ENCODE measurements at regions not wholly inside any gene's neighbourhood (a gene's known extent, or its start where the extent isn't known, plus 50 kb on each side); places are given as distances from the start of the nearest gene placed in this dataset.
A peak's percentile ranks its signal among the peaks of the same experiment; 100 is the strongest.

DNA sequence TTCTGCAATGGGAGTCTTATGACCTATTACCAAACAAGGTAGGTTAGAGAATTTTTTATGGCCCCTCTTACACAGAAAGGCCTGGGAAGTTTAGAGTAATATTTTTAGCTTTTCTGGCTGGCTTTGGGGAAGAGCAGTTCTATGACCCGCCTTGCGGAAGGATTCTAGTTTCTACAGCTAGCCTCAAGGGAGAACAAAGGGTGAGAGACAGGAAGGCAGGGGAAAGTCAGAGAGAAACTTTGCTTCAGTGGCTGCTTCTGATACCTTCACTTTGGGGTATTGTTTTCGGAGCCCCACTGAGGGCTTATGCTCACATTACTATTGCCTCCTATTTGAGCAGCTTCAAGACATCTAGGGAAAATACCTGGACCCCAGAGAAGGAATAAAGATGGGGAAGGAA is 80.7 kb upstream of the NUDT4 start:
- Histone ChIP-seq H3K9me3 (no peaks in the 10 kb centered on the region), H3K27me3 (no peaks in the 10 kb centered on the region), H3K4me3 (no peak overlapping the region), H3K4me1 (peaks cover under 1 to 14% of the 10 kb centered on the region in 2 donors), H3K36me3 (no peaks in the 10 kb centered on the region), H3K27ac (no peak overlapping the region)
- TF ChIP-seq, protein P1, sequence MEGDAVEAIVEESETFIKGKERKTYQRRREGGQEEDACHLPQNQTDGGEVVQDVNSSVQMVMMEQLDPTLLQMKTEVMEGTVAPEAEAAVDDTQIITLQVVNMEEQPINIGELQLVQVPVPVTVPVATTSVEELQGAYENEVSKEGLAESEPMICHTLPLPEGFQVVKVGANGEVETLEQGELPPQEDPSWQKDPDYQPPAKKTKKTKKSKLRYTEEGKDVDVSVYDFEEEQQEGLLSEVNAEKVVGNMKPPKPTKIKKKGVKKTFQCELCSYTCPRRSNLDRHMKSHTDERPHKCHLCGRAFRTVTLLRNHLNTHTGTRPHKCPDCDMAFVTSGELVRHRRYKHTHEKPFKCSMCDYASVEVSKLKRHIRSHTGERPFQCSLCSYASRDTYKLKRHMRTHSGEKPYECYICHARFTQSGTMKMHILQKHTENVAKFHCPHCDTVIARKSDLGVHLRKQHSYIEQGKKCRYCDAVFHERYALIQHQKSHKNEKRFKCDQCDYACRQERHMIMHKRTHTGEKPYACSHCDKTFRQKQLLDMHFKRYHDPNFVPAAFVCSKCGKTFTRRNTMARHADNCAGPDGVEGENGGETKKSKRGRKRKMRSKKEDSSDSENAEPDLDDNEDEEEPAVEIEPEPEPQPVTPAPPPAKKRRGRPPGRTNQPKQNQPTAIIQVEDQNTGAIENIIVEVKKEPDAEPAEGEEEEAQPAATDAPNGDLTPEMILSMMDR (IDR thresholded peaks at IDR 0.05), result no peak
- no peak for DNase-seq (ENCODE audit: low spot score in 2 of 2)
- intact Hi-C loops (cut with DNase I), result no loop called here

DNA sequence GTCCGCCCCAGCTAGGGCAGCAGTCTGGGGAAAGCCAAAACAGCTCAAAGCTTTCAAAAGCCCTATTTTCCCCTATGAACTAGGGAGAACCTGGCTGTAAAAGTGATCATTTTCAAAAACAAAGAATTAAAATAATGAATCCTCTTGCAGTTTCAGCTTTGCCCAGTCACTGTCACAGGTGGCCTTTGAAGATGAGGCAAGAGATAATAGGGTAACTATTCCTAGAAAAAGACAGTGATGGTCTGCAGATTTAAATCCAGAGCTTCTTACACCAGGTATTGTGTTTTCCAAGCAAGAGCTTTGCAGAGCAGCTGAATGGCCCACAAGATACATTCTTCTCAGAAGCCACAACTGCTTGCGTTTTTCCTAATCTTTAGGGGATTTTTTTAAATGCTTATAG is 80.2 kb upstream of the NUDT4 start:
- Histone ChIP-seq H3K4me3 (no peak overlapping the region), H3K27ac (no peak overlapping the region), H3K27me3 (no peaks in the 10 kb centered on the region), H3K4me1 (peaks cover 5 to 19% of the 10 kb centered on the region in 2 donors), H3K36me3 (no peaks in the 10 kb centered on the region), H3K9me3 (no peaks in the 10 kb centered on the region)
- TF ChIP-seq, protein P1 (IDR thresholded peaks at IDR 0.05), result no peak
- intact Hi-C loops (cut with DNase I), result no loop called here
- no peak for DNase-seq (ENCODE audit: low spot score in 2 of 2)

DNA sequence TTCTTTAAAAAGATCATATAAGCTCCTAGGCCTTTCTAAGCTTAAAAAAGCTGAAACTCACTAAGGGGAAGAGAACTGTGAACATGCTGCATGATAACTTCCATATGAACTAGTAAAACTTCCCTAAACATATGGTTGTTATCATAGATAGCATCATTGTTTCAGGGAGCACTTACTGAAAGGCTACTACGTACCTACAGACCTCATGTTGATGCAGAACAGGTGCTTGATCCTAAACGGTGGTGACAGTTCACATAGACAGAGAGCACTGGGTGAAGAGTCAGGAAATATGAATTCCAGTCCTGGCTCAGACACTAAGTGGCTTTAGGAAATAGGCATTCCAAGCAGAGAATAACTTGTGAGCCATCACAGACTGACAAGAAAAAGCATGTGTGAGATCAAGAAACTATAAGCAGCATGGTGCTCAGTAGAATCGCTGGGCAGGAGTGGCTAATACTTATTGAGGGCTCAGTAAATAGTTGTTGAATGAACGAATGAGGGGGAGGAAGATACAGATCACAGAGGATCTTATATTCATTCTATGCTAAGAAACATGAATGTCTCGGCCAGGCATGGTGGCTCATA is 78.4 kb upstream of the NUDT4 start:
- Histone ChIP-seq H3K4me3 (no peak overlapping the region), H3K4me1 (peaks cover 5 to 22% of the 10 kb centered on the region in 2 donors), H3K36me3 (no peaks in the 10 kb centered on the region), H3K27ac (no peak overlapping the region), H3K9me3 (no peaks in the 10 kb centered on the region), H3K27me3 (no peaks in the 10 kb centered on the region)
- no peak for DNase-seq (ENCODE audit: low spot score in 2 of 2)
- intact Hi-C loops (cut with DNase I), result no loop called here
- TF ChIP-seq, protein P1 (IDR thresholded peaks at IDR 0.05), result no peak

DNA sequence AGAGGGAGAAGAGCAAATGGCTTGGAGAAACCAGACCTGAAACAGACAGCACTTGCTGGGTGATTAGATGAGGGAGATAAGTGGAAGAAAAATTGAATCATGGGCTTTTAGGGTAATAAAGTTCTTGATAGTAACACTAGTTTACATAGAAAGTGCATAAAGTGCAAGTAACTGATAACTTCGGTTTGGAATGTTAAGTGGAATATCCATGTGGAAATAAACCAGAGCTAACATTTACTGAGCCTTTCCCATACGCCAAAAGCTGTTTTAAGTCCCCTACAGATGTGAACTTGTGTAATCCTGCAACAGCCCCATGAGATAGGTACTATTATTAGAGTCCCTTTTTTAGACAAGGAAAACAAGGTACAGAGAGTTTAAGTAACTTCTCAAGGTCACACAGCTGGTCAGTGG is 77.1 kb upstream of the NUDT4 start:
- intact Hi-C loops (cut with DNase I), result loop anchor here (5.0 to 10.0 kb wide), 3 partner anchors 63 to 774 kb away; no protein-coding TSS in a partner anchor
- Histone ChIP-seq H3K9me3 (no peaks in the 10 kb centered on the region), H3K36me3 (no peaks in the 10 kb centered on the region), H3K27me3 (no peaks in the 10 kb centered on the region), H3K4me3 (no peak overlapping the region), H3K4me1 (peaks cover 5 to 22% of the 10 kb centered on the region in 2 donors), H3K27ac (peak overlapping the region in 1 of 2 donors; percentile 15)
- TF ChIP-seq, protein P1 (IDR thresholded peaks at IDR 0.05), result no peak
- no peak for DNase-seq (ENCODE audit: low spot score in 2 of 2)

DNA sequence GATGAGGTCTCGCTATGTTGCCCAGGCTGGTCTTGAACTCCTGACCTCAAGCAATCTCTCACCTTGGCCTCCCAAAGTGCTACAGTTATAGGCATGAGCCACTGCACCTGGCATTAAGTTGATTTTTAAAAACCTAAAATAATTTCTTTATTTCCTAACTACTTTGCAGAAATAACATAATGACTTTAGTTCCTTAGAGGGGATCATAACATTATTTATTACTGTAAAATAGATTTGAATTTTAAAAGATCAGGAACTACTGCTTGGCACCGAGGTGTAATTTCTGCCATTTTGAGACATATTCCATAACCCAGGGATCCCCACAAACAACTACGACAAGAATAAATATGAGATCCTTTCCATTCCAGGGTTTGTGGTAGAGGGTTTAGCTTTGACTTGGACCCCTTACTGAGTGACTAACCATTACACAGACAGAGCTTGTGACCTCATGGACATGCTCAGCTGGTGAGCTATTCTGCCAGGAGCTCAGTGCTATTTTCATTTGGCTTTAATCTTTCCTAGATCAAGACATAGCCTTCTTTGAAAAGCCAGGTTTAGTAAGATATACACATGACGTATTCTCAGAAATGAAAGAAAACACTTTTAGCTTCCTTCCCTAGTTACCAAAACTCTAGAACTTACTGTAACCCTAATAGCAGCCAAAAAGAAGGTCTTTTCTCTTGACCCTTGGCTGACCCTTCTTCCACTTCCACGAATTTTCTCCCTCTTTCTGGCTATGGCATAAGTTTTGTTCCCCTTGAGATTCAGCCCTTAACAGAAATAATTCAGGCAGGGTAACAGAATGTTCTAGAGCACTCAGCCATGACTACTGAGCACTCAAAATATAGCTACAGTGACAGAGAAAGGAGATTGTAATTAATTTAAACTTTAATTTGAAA is 75.1 kb upstream of the NUDT4 start:
- no peaks in the 10 kb centered on the region for H3K27me3 ChIP-seq
- TF ChIP-seq, protein P1 (IDR thresholded peaks at IDR 0.05), result no peak
- H3K9me3 ChIP-seq, result no peaks in the 10 kb centered on the region
- H3K27ac ChIP-seq, result peak overlapping the region; percentile 72 to 75
- intact Hi-C loops (cut with DNase I), result loop anchor here (1.0 to 10.0 kb wide), 6 partner anchors 65 to 772 kb away; partner anchors contain the start of gene NUDT4
- peak in 1 of 2 donors; percentile 87 for DNase-seq (ENCODE audit: low spot score in 2 of 2)
- H3K4me3 ChIP-seq, result no peak overlapping the region
- no peaks in the 10 kb centered on the region for H3K36me3 ChIP-seq
- peaks cover 5 to 22% of the 10 kb centered on the region in 2 donors for H3K4me1 ChIP-seq
